Activated CD4-positive, alpha-beta T cell treated with anti-CD3 and anti-CD28 coated beads, Interleukin-2, amount 10 ng/mL, durations not matched to agents 24 days and 14 days (primary cell): ENCODE measurements at regions not wholly inside any gene's neighbourhood (a gene's known extent, or its start where the extent isn't known, plus 50 kb on each side); places are given as distances from the start of the nearest gene placed in this dataset.
"Not testable (repeated sequence)": the region's sequence is repeated elsewhere in the genome, so short reads cannot be mapped to it uniquely, and the experiment has no call there.

Experiments used
- DNase-seq: peaks from one replicate; pipeline ENCODE4 v3.0.0; 2022
- H3K27ac Mint-ChIP-seq: one replicate; pipeline ENCODE4 v1.8.0; 2022; ENCODE audit warnings: mild to moderate bottlenecking, mixed read lengths
- H3K27me3 Mint-ChIP-seq: one replicate; pipeline ENCODE4 v1.8.0; 2022; ENCODE audit warnings: mixed read lengths
- H3K36me3 Mint-ChIP-seq: one replicate; pipeline ENCODE4 v1.8.0; 2022; ENCODE audit warnings: low read depth, mild to moderate bottlenecking, mixed read lengths
- H3K4me1 Mint-ChIP-seq: one replicate; pipeline ENCODE4 v1.8.0; 2021; ENCODE audit warnings: mixed read lengths
- H3K4me3 Mint-ChIP-seq: one replicate; pipeline ENCODE4 v1.8.0; 2022; ENCODE audit warnings: mild to moderate bottlenecking, moderate library complexity, mixed read lengths
- H3K9me3 Mint-ChIP-seq: one replicate; pipeline ENCODE4 v1.8.0; 2021; ENCODE audit warnings: mixed read lengths
- intact Hi-C: fragments of 100-400 bp; cut with micrococcal nuclease; formaldehyde crosslinking; loops from one replicate; pipeline ENCODE4 v1.15.1; 2023

GRCh38 chr12:82300611-82301010, 57.6 kb downstream of the CCDC59 start:
- no peaks in the 10 kb centered on the region for H3K36me3 Mint-ChIP-seq
- no peaks in the 10 kb centered on the region for H3K9me3 Mint-ChIP-seq
- no peaks in the 10 kb centered on the region for H3K27me3 Mint-ChIP-seq
- no peaks in the 10 kb centered on the region for H3K4me1 Mint-ChIP-seq
- H3K4me3 Mint-ChIP-seq = no peak overlapping the region
- no peak overlapping the region for H3K27ac Mint-ChIP-seq
- no peak for DNase-seq
- intact Hi-C loops = no loop called here

- no peaks in the 10 kb centered on the region for H3K9me3 Mint-ChIP-seq
- no peak overlapping the region for H3K4me3 Mint-ChIP-seq
- H3K27me3 Mint-ChIP-seq = no peaks in the 10 kb centered on the region
- intact Hi-C loops = no loop called here
- H3K4me1 Mint-ChIP-seq = no peaks in the 10 kb centered on the region
- DNase-seq = no peak
- H3K27ac Mint-ChIP-seq = no peak overlapping the region
- no peaks in the 10 kb centered on the region for H3K36me3 Mint-ChIP-seq
These were observed 58.7 kb downstream of the CCDC59 start for GRCh38 chr12:82299319-82300025.

GRCh38 chr12:82290415-82290814, 67.8 kb downstream of the CCDC59 start:
- no peak overlapping the region for H3K4me3 Mint-ChIP-seq
- H3K27ac Mint-ChIP-seq = no peak overlapping the region
- no peaks in the 10 kb centered on the region for H3K9me3 Mint-ChIP-seq
- H3K27me3 Mint-ChIP-seq = no peaks in the 10 kb centered on the region
- no peaks in the 10 kb centered on the region for H3K4me1 Mint-ChIP-seq
- H3K36me3 Mint-ChIP-seq = no peaks in the 10 kb centered on the region
- intact Hi-C loops = no loop called here
- peak; percentile 2 for DNase-seq

GRCh38 chr12:82281335-82281734, 76.9 kb downstream of the CCDC59 start:
- H3K27me3 Mint-ChIP-seq, H3K4me3 Mint-ChIP-seq, intact Hi-C loops, H3K36me3 Mint-ChIP-seq, H3K9me3 Mint-ChIP-seq, DNase-seq, H3K4me1 Mint-ChIP-seq, H3K27ac Mint-ChIP-seq: not testable (repeated sequence)

GRCh38 chr12:82279536-82280058, 78.6 kb downstream of the CCDC59 start:
- Mint-ChIP-seq H3K9me3 (no peaks in the 10 kb centered on the region), H3K4me1 (no peaks in the 10 kb centered on the region), H3K4me3 (no peak overlapping the region), H3K36me3 (no peaks in the 10 kb centered on the region), H3K27ac (no peak overlapping the region), H3K27me3 (no peaks in the 10 kb centered on the region)
- intact Hi-C loops = no loop called here
- DNase-seq = no peak

GRCh38 chr12:82277582-82277981, 80.6 kb downstream of the CCDC59 start:
- intact Hi-C loops = no loop called here
- DNase-seq = no peak
- H3K4me1 Mint-ChIP-seq = no peaks in the 10 kb centered on the region
- H3K36me3 Mint-ChIP-seq = no peaks in the 10 kb centered on the region
- H3K27me3 Mint-ChIP-seq = no peaks in the 10 kb centered on the region
- H3K4me3 Mint-ChIP-seq = no peak overlapping the region
- H3K9me3 Mint-ChIP-seq = no peaks in the 10 kb centered on the region
- H3K27ac Mint-ChIP-seq = no peak overlapping the region

- Mint-ChIP-seq H3K9me3 (peaks cover 3% of the 10 kb centered on the region), H3K36me3 (no peaks in the 10 kb centered on the region), H3K27me3 (no peaks in the 10 kb centered on the region), H3K4me1 (peaks cover 2% of the 10 kb centered on the region), H3K27ac (no peak overlapping the region), H3K4me3 (no peak overlapping the region)
- intact Hi-C loops = no loop called here
- no peak for DNase-seq
These were observed 115.5 kb downstream of the CCDC59 start for GRCh38 chr12:82242729-82243128.

- intact Hi-C loops = no loop called here
- no peak for DNase-seq
These were observed 132.3 kb downstream of the CCDC59 start for GRCh38 chr12:82225871-82226270.

GRCh38 chr12:82223426-82223825, 134.8 kb downstream of the CCDC59 start:
- intact Hi-C loops = no loop called here
- H3K27ac Mint-ChIP-seq = no peak overlapping the region
- H3K27me3 Mint-ChIP-seq = no peaks in the 10 kb centered on the region
- no peaks in the 10 kb centered on the region for H3K9me3 Mint-ChIP-seq
- H3K36me3 Mint-ChIP-seq = no peaks in the 10 kb centered on the region
- no peak overlapping the region for H3K4me3 Mint-ChIP-seq
- no peak for DNase-seq
- no peaks in the 10 kb centered on the region for H3K4me1 Mint-ChIP-seq

More at GRCh38 chr12:82225871-82226270, 132.3 kb downstream of the CCDC59 start:
- Mint-ChIP-seq H3K36me3 (no peaks in the 10 kb centered on the region), H3K9me3 (no peaks in the 10 kb centered on the region), H3K4me1 (no peaks in the 10 kb centered on the region), H3K4me3 (no peak overlapping the region), H3K27ac (no peak overlapping the region), H3K27me3 (no peaks in the 10 kb centered on the region)

GRCh38 chr12:82216475-82216874, 141.7 kb downstream of the CCDC59 start:
- DNase-seq = no peak

GRCh38 chr12:82213761-82214160, 144.4 kb downstream of the CCDC59 start:
- H3K4me1 Mint-ChIP-seq = no peaks in the 10 kb centered on the region
- no peaks in the 10 kb centered on the region for H3K36me3 Mint-ChIP-seq
- peaks cover 4% of the 10 kb centered on the region for H3K9me3 Mint-ChIP-seq
- intact Hi-C loops = no loop called here
- no peak overlapping the region for H3K27ac Mint-ChIP-seq
- H3K4me3 Mint-ChIP-seq = no peak overlapping the region
- H3K27me3 Mint-ChIP-seq = no peaks in the 10 kb centered on the region
- DNase-seq = no peak

More at GRCh38 chr12:82216475-82216874, 141.7 kb downstream of the CCDC59 start:
- H3K27me3 Mint-ChIP-seq = no peaks in the 10 kb centered on the region
- H3K4me3 Mint-ChIP-seq = no peak overlapping the region
- H3K9me3 Mint-ChIP-seq = peaks cover 3% of the 10 kb centered on the region
- H3K4me1 Mint-ChIP-seq = no peaks in the 10 kb centered on the region
- H3K36me3 Mint-ChIP-seq = no peaks in the 10 kb centered on the region
- no peak overlapping the region for H3K27ac Mint-ChIP-seq
- intact Hi-C loops = no loop called here

GRCh38 chr12:82210882-82211281, 147.3 kb downstream of the CCDC59 start:
- no peaks in the 10 kb centered on the region for H3K4me1 Mint-ChIP-seq
- H3K9me3 Mint-ChIP-seq = peaks cover 4% of the 10 kb centered on the region
- DNase-seq = no peak
- H3K27ac Mint-ChIP-seq = no peak overlapping the region
- no peak overlapping the region for H3K4me3 Mint-ChIP-seq
- intact Hi-C loops = no loop called here
- H3K36me3 Mint-ChIP-seq = no peaks in the 10 kb centered on the region
- H3K27me3 Mint-ChIP-seq = no peaks in the 10 kb centered on the region

- H3K36me3 Mint-ChIP-seq = no peaks in the 10 kb centered on the region
- no peaks in the 10 kb centered on the region for H3K4me1 Mint-ChIP-seq
- peaks cover 4% of the 10 kb centered on the region for H3K9me3 Mint-ChIP-seq
- H3K27me3 Mint-ChIP-seq = no peaks in the 10 kb centered on the region
- intact Hi-C loops = no loop called here
- DNase-seq = no peak
- H3K4me3 Mint-ChIP-seq = no peak overlapping the region
- no peak overlapping the region for H3K27ac Mint-ChIP-seq
These were observed 148.7 kb downstream of the CCDC59 start for GRCh38 chr12:82209533-82209932.

- intact Hi-C loops = no loop called here
- no peak overlapping the region for H3K27ac Mint-ChIP-seq
- H3K4me3 Mint-ChIP-seq = no peak overlapping the region
- peaks cover 4% of the 10 kb centered on the region for H3K9me3 Mint-ChIP-seq
- no peaks in the 10 kb centered on the region for H3K4me1 Mint-ChIP-seq
- H3K27me3 Mint-ChIP-seq = no peaks in the 10 kb centered on the region
- no peak for DNase-seq
- no peaks in the 10 kb centered on the region for H3K36me3 Mint-ChIP-seq
These were observed 150.6 kb downstream of the CCDC59 start for GRCh38 chr12:82207556-82207955.

- H3K4me1 Mint-ChIP-seq = no peaks in the 10 kb centered on the region
- no peaks in the 10 kb centered on the region for H3K9me3 Mint-ChIP-seq
- no peak overlapping the region for H3K27ac Mint-ChIP-seq
- H3K36me3 Mint-ChIP-seq = no peaks in the 10 kb centered on the region
- intact Hi-C loops = no loop called here
- DNase-seq = no peak
- no peak overlapping the region for H3K4me3 Mint-ChIP-seq
- H3K27me3 Mint-ChIP-seq = no peaks in the 10 kb centered on the region
These were observed 155.1 kb downstream of the CCDC59 start for GRCh38 chr12:82203086-82203485.
